ENCODE measurements at regions not wholly inside any gene's neighbourhood (a gene's known extent, or its start where the extent isn't known, plus 50 kb on each side); places are given as distances from the start of the nearest gene placed in this dataset.

DNA sequence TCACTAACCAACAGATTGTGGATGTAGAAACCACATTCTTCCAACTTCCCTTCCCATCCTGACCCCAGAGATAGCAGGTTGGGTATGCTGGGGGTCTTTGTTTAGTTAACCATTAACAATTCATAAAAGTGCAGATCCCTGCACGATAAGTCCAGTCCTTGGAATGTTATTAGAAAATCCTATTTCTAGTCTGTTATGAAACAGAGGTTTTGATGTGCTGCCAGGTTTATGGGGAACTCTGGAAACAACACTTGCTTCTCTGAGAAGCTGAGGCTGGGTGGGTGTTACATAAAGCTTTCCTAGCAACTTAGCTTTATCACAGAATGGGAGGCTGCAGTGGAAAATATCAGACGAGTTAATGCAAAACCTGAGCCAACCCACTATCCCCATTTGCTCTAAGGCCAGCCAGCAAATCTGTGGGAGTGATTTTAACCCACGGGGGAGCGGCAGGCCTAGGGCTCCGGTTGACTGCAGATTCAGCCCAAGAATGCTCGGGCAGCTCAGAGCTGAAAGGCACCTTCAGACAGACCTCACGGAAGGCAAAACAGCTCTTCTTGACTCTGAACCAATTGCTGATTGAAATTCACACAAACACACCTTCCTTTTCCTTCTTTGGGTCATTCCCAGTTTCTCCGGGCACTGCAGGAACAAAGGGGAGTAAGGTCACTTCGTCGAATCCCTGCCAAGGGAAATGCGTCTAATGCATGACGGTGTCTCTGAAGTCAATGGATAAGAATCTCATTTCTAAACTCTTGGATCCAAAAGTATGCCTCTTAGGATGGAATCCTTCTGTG lies 111.7 kb upstream of the IRF2BP2 start (continued):
- TF ChIP-seq ATF7 (IDR thresholded peaks at IDR 0.05) (no peak), ATF7 (CRISPR knock-in tag; IDR thresholded peaks at IDR 0.05) (no peak), SNAI1 (CRISPR knock-in tag; IDR thresholded peaks at IDR 0.05; ENCODE audit: borderline replicate concordance) (no peak), SMAD1 (CRISPR knock-in tag; IDR thresholded peaks at IDR 0.05; ENCODE audit: borderline replicate concordance, low read depth) (no peak), RARG (CRISPR knock-in tag; IDR thresholded peaks at IDR 0.05; ENCODE audit: low read depth) (no peak), SNRNP70 (IDR thresholded peaks at IDR 0.05; ENCODE audit: low read depth, low read length) (no peak), SP140L (CRISPR knock-in tag; IDR thresholded peaks at IDR 0.05; ENCODE audit: borderline replicate concordance) (no peak), SMAD9 (CRISPR knock-in tag; IDR thresholded peaks at IDR 0.05) (no peak), GLI4 (CRISPR knock-in tag; IDR thresholded peaks at IDR 0.05; ENCODE audit: borderline replicate concordance) (0 out of 2 replicates have a peak, but pooled peaks have one; percentile 26), ZNF7 (CRISPR knock-in tag; IDR thresholded peaks at IDR 0.05) (no peak), ZNF878 (CRISPR knock-in tag; IDR thresholded peaks at IDR 0.05) (0 out of 2 replicates have a peak, but pooled peaks have one; percentile 39), MXI1 (IDR thresholded peaks at IDR 0.05; ENCODE audit: borderline replicate concordance, low read depth, low read length) (no peak), DNMT1 (CRISPR knock-in tag; IDR thresholded peaks at IDR 0.05) (no peak), ZNF589 (CRISPR knock-in tag; conservative IDR thresholded peaks at IDR 0.05) (no peak), TCF7 (IDR thresholded peaks at IDR 0.05; ENCODE audit: low read depth) (peak; percentile 93), FIP1L1 (IDR thresholded peaks at IDR 0.05; ENCODE audit: borderline replicate concordance, insufficient read depth, low read depth, low read length) (no peak), ZNF17 (CRISPR knock-in tag; IDR thresholded peaks at IDR 0.05) (no peak), ZSCAN9 (CRISPR knock-in tag; IDR thresholded peaks at IDR 0.05; ENCODE audit: borderline replicate concordance) (no peak), FOXK2 (IDR thresholded peaks at IDR 0.05) (no peak)
- TF ChIP-seq, protein P1, sequence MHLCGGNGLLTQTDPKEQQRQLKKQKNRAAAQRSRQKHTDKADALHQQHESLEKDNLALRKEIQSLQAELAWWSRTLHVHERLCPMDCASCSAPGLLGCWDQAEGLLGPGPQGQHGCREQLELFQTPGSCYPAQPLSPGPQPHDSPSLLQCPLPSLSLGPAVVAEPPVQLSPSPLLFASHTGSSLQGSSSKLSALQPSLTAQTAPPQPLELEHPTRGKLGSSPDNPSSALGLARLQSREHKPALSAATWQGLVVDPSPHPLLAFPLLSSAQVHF (CRISPR knock-in tag; IDR thresholded peaks at IDR 0.05) = no peak
- TF ChIP-seq, protein P2, sequence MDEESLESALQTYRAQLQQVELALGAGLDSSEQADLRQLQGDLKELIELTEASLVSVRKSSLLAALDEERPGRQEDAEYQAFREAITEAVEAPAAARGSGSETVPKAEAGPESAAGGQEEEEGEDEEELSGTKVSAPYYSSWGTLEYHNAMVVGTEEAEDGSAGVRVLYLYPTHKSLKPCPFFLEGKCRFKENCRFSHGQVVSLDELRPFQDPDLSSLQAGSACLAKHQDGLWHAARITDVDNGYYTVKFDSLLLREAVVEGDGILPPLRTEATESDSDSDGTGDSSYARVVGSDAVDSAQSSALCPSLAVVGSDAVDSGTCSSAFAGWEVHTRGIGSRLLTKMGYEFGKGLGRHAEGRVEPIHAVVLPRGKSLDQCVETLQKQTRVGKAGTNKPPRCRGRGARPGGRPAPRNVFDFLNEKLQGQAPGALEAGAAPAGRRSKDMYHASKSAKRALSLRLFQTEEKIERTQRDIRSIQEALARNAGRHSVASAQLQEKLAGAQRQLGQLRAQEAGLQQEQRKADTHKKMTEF (CRISPR knock-in tag; IDR thresholded peaks at IDR 0.05) = no peak
- TF ChIP-seq, protein P3, sequence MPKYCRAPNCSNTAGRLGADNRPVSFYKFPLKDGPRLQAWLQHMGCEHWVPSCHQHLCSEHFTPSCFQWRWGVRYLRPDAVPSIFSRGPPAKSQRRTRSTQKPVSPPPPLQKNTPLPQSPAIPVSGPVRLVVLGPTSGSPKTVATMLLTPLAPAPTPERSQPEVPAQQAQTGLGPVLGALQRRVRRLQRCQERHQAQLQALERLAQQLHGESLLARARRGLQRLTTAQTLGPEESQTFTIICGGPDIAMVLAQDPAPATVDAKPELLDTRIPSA (CRISPR knock-in tag; IDR thresholded peaks at IDR 0.05; ENCODE audit: borderline replicate concordance) = no peak
- TF ChIP-seq, protein P4, sequence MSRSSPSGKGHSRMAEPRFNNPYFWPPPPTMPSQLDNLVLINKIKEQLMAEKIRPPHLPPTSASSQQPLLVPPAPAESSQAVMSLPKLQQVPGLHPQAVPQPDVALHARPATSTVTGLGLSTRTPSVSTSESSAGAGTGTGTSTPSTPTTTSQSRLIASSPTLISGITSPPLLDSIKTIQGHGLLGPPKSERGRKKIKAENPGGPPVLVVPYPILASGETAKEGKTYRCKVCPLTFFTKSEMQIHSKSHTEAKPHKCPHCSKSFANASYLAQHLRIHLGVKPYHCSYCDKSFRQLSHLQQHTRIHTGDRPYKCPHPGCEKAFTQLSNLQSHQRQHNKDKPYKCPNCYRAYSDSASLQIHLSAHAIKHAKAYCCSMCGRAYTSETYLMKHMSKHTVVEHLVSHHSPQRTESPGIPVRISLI (CRISPR knock-in tag; IDR thresholded peaks at IDR 0.05; ENCODE audit: borderline replicate concordance) = no peak; the same call in 1 of the 2 replicates
- TF ChIP-seq, protein P5, sequence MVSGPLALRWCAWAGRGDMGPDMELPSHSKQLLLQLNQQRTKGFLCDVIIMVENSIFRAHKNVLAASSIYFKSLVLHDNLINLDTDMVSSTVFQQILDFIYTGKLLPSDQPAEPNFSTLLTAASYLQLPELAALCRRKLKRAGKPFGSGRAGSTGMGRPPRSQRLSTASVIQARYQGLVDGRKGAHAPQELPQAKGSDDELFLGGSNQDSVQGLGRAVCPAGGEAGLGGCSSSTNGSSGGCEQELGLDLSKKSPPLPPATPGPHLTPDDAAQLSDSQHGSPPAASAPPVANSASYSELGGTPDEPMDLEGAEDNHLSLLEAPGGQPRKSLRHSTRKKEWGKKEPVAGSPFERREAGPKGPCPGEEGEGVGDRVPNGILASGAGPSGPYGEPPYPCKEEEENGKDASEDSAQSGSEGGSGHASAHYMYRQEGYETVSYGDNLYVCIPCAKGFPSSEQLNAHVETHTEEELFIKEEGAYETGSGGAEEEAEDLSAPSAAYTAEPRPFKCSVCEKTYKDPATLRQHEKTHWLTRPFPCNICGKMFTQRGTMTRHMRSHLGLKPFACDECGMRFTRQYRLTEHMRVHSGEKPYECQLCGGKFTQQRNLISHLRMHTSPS (CRISPR knock-in tag; IDR thresholded peaks at IDR 0.05; ENCODE audit: low read depth) = no peak
